GM21526 (cell line): ENCODE measurements at regions not wholly inside any gene's neighbourhood (a gene's known extent, or its start where the extent isn't known, plus 50 kb on each side); places are given as distances from the start of the nearest gene placed in this dataset.
"Not testable (repeated sequence)": the region's sequence is repeated elsewhere in the genome, so short reads cannot be mapped to it uniquely, and the experiment has no call there.

ENCODE experiments used
- ATAC-seq: cut with Tn5 transposase; IDR thresholded peaks from one replicate; pipeline ENCODE4 v1.9.1; 2021; ENCODE audit warnings: moderate library complexity; ENCODE audit not compliant: unreplicated experiment, low FRiP score

GRCh38 chr14:55802986-55803872 is 223.2 kb downstream of the KTN1 start:
- ATAC-seq: no peak

- no peak for ATAC-seq
Observed at GRCh38 chr14:55803873-55804553, 224.0 kb downstream of the KTN1 start.

- no peak for ATAC-seq
Observed at GRCh38 chr14:55805250-55805649, 225.2 kb downstream of the KTN1 start.

GRCh38 chr14:55807053-55807880 is 227.3 kb downstream of the KTN1 start:
- ATAC-seq: peak; percentile 53

- ATAC-seq: no peak
Observed at GRCh38 chr14:55807881-55808379, 227.9 kb downstream of the KTN1 start.

- ATAC-seq: no peak
Observed at GRCh38 chr14:55813630-55814029, 233.6 kb downstream of the KTN1 start.

GRCh38 chr14:55814064-55814463 is 234.1 kb downstream of the KTN1 start:
- no peak for ATAC-seq

- no peak for ATAC-seq
Observed at GRCh38 chr14:55814873-55815272, 234.9 kb downstream of the KTN1 start.

GRCh38 chr14:55816225-55816624 is 236.2 kb downstream of the KTN1 start:
- ATAC-seq: no peak

GRCh38 chr14:55819610-55820304 is 239.8 kb downstream of the KTN1 start:
- peak; percentile 59 for ATAC-seq

- ATAC-seq: no peak
Observed at GRCh38 chr14:55822906-55823305, 242.9 kb downstream of the KTN1 start.

- no peak for ATAC-seq
Observed at GRCh38 chr14:55832122-55832911, 252.3 kb downstream of the KTN1 start.

GRCh38 chr14:55832974-55833373 is 253.0 kb downstream of the KTN1 start:
- ATAC-seq: no peak

GRCh38 chr14:55834390-55834789 is 254.4 kb downstream of the KTN1 start:
- ATAC-seq: no peak

- no peak for ATAC-seq
Observed at GRCh38 chr14:55835985-55836384, 256.0 kb downstream of the KTN1 start.

GRCh38 chr14:55837467-55837866 is 257.5 kb downstream of the KTN1 start:
- ATAC-seq: no peak

GRCh38 chr14:55838529-55839052 is 258.6 kb downstream of the KTN1 start:
- ATAC-seq: no peak

GRCh38 chr14:55839301-55839947 is 259.4 kb downstream of the KTN1 start:
- ATAC-seq: not testable (repeated sequence)

GRCh38 chr14:55840821-55841220 is 260.8 kb downstream of the KTN1 start:
- no peak for ATAC-seq
